ENCODE measurements at regions not wholly inside any gene's neighbourhood (a gene's known extent, or its start where the extent isn't known, plus 50 kb on each side); places are given as distances from the start of the nearest gene placed in this dataset.

DNA sequence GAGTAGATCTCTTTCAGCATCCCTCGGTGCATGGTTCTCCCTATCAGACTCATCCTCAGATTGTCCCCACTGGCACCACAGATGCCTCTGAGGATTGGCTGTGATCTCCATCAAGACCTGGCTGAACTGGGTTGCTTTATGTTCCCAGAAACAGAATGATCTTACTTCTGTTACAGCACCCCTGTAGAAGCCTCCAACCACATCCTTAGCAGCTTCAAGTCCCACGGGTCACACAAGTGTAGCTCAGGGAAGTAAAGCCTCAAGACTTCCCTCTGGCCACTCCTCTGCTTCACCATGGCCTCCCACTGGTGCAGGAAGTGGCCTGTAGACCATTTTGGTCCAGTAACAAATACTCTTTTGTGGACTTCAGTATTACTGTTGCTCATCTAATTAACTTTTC, 566.4 kb upstream of the SUCLG2 start:
- Histone ChIP-seq H3K27ac (ENCODE audit: low read length) (no peak overlapping the region), H3K27me3 (ENCODE audit: control insufficient read depth, insufficient read depth) (no peaks in the 10 kb centered on the region), H3K4me1 (ENCODE audit: control insufficient read depth, insufficient read depth, low read length) (no peaks in the 10 kb centered on the region), H3K4me3 (ENCODE audit: low read length) (no peak overlapping the region), H3K9me3 (ENCODE audit: control insufficient read depth, low read length) (no peaks in the 10 kb centered on the region)
- ATAC-seq (no peak), DNase-seq (peak in 1 of 3 donors; percentile 10)
- 64% methylated on average over 2 of the region's 2 CpGs for WGBS
- intact Hi-C loops (cut with DNase I), result no loop called here

DNA sequence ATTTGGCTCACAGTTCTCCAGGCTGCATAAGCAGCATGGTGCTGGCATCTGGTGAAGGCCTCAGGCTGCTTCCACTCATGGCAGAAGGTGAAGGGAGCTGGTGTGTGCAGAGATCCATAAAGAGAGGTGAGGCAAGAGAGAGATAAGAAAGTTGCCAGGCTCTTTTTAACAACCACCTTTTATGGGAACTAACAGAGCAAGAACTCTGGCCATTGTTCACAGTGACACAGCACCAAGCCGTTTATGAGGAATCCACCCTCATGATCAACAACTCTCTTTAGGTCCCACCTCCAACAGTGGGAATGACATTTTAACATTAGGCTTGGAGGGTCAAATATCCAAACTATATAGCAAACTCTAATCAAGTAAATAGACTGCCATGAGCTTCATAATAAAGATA, 557.2 kb upstream of the SUCLG2 start:
- ATAC-seq, result no peak
- no peaks in the 10 kb centered on the region for H3K9me3 ChIP-seq (ENCODE audit: control insufficient read depth, low read length)
- no peak for DNase-seq
- intact Hi-C loops (cut with DNase I), result no loop called here
- H3K27me3 ChIP-seq (ENCODE audit: control insufficient read depth, insufficient read depth), result no peaks in the 10 kb centered on the region
- H3K4me3 ChIP-seq (ENCODE audit: low read length), result no peak overlapping the region
- 61% methylated on average over 1 of the region's 1 CpG for WGBS
- H3K27ac ChIP-seq (ENCODE audit: low read length), result no peak overlapping the region
- no peaks in the 10 kb centered on the region for H3K4me1 ChIP-seq (ENCODE audit: control insufficient read depth, insufficient read depth, low read length)

- Histone ChIP-seq H3K27me3 (ENCODE audit: control insufficient read depth, insufficient read depth) (no peaks in the 10 kb centered on the region), H3K4me3 (ENCODE audit: low read length) (no peak overlapping the region), H3K27ac (ENCODE audit: low read length) (no peak overlapping the region), H3K9me3 (ENCODE audit: control insufficient read depth, low read length) (no peaks in the 10 kb centered on the region), H3K4me1 (ENCODE audit: control insufficient read depth, insufficient read depth, low read length) (no peaks in the 10 kb centered on the region)
- intact Hi-C loops (cut with DNase I), result no loop called here
- ATAC-seq, result no peak
- no peak for DNase-seq
These were observed 556.2 kb upstream of the SUCLG2 start for GRCh38 chr3:68210635-68211034.

- no peak overlapping the region for H3K4me3 ChIP-seq (ENCODE audit: low read length)
- H3K9me3 ChIP-seq (ENCODE audit: control insufficient read depth, low read length), result no peaks in the 10 kb centered on the region
- intact Hi-C loops (cut with DNase I), result no loop called here
- H3K4me1 ChIP-seq (ENCODE audit: control insufficient read depth, insufficient read depth, low read length), result no peaks in the 10 kb centered on the region
- 74% methylated on average over 2 of the region's 2 CpGs for WGBS
- DNase-seq (no peak), ATAC-seq (no peak)
- no peak overlapping the region for H3K27ac ChIP-seq (ENCODE audit: low read length)
- H3K27me3 ChIP-seq (ENCODE audit: control insufficient read depth, insufficient read depth), result no peaks in the 10 kb centered on the region
These were observed 552.9 kb upstream of the SUCLG2 start for GRCh38 chr3:68207327-68207726.

DNA sequence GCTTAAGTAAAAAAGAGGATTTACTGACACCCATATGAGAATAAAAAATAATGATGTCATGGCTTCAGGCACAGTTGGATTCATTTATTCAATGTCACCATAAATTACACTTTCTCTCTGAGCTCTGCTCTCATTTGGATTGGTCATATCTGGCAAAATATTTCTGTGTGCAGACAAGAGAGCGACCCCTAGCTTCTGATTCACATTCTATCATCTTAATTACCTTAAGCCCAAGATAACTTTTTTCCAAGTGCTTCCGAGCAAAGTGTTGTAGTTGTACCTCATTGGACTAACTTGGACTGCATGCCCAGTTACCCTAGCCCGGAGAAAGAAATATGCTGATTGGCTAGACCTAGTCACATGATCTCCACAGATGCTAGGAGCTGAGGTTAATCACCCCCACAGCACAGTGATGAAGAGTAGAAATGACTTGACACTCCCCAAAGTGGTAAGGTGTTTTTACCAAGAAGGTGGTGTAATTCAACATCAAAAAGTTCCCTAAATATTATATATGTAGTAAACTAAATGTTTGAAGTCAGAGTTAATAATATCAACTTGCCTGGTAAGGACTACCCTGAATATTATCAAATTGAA, 552.2 kb upstream of the SUCLG2 start:
- Histone ChIP-seq H3K27ac (ENCODE audit: low read length) (no peak overlapping the region), H3K27me3 (ENCODE audit: control insufficient read depth, insufficient read depth) (no peaks in the 10 kb centered on the region), H3K4me1 (ENCODE audit: control insufficient read depth, insufficient read depth, low read length) (no peaks in the 10 kb centered on the region), H3K9me3 (ENCODE audit: control insufficient read depth, low read length) (no peaks in the 10 kb centered on the region), H3K4me3 (ENCODE audit: low read length) (no peak overlapping the region)
- DNase-seq, result no peak
- ATAC-seq, result no peak
- intact Hi-C loops (cut with DNase I), result no loop called here
- WGBS, result 77% methylated on average over 3 of the region's 3 CpGs

GRCh38 chr3:68186733-68187132, 532.3 kb upstream of the SUCLG2 start:
- DNase-seq (no peak), ATAC-seq (no peak)
- H3K9me3 ChIP-seq (ENCODE audit: control insufficient read depth, low read length), result no peaks in the 10 kb centered on the region
- no peaks in the 10 kb centered on the region for H3K4me1 ChIP-seq (ENCODE audit: control insufficient read depth, insufficient read depth, low read length)
- H3K27me3 ChIP-seq (ENCODE audit: control insufficient read depth, insufficient read depth), result no peaks in the 10 kb centered on the region
- no peak overlapping the region for H3K4me3 ChIP-seq (ENCODE audit: low read length)
- H3K27ac ChIP-seq (ENCODE audit: low read length), result no peak overlapping the region
- 81% methylated on average over 1 of the region's 1 CpG for WGBS
- intact Hi-C loops (cut with DNase I), result no loop called here

- intact Hi-C loops (cut with DNase I), result no loop called here
- ATAC-seq, result no peak
- 35% methylated on average over 1 of the region's 1 CpG for WGBS
These were observed 522.2 kb upstream of the SUCLG2 start for GRCh38 chr3:68176600-68176999.

DNA sequence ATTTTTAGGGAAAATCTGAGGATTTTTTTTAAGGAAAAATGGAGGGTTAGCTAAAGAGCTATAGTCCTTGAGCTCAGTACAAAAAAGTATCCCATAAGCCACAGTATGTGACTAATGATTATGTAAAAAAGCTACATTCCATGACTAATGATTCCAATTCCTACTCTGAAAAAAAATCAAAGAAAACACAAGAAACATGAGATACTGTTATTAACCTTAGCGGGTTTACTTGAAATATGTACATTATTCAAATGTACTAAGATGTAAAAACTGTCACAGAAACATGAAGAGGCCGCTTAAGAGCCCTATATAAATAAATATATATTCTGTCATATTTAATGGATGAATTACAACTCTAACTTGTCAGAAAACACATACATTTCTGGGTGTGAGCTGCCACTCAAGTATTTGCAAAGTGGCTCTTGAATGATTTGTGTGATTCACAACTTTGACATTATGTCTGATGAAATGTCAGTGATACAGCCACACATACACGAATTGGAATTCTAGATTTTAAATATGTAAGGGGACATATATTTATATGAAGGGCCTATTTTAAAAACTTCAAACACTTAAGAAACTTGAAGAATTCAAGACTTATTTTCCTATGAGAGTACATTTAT, 518.7 kb upstream of the SUCLG2 start:
- H3K27me3 ChIP-seq (ENCODE audit: control insufficient read depth, insufficient read depth), result no peaks in the 10 kb centered on the region
- no peak overlapping the region for H3K27ac ChIP-seq (ENCODE audit: low read length)
- WGBS, result 61% methylated on average over 3 of the region's 3 CpGs
- H3K4me3 ChIP-seq (ENCODE audit: low read length), result no peak overlapping the region
- intact Hi-C loops (cut with DNase I), result no loop called here
- no peak for ATAC-seq
- no peaks in the 10 kb centered on the region for H3K4me1 ChIP-seq (ENCODE audit: control insufficient read depth, insufficient read depth, low read length)
- no peak for DNase-seq
- peaks cover 4% of the 10 kb centered on the region for H3K9me3 ChIP-seq (ENCODE audit: control insufficient read depth, low read length)

More at GRCh38 chr3:68176600-68176999, 522.2 kb upstream of the SUCLG2 start:
- H3K27me3 ChIP-seq (ENCODE audit: control insufficient read depth, insufficient read depth), result no peaks in the 10 kb centered on the region
- H3K4me1 ChIP-seq (ENCODE audit: control insufficient read depth, insufficient read depth, low read length), result no peaks in the 10 kb centered on the region
- DNase-seq, result no peak
- peaks cover 4% of the 10 kb centered on the region for H3K9me3 ChIP-seq (ENCODE audit: control insufficient read depth, low read length)
- H3K4me3 ChIP-seq (ENCODE audit: low read length), result no peak overlapping the region
- no peak overlapping the region for H3K27ac ChIP-seq (ENCODE audit: low read length)

GRCh38 chr3:68172039-68172438, 517.6 kb upstream of the SUCLG2 start:
- Histone ChIP-seq H3K9me3 (ENCODE audit: control insufficient read depth, low read length) (peaks cover 4% of the 10 kb centered on the region), H3K4me3 (ENCODE audit: low read length) (no peak overlapping the region), H3K27me3 (ENCODE audit: control insufficient read depth, insufficient read depth) (no peaks in the 10 kb centered on the region), H3K4me1 (ENCODE audit: control insufficient read depth, insufficient read depth, low read length) (no peaks in the 10 kb centered on the region), H3K27ac (ENCODE audit: low read length) (no peak overlapping the region)
- DNase-seq (no peak), ATAC-seq (no peak)
- intact Hi-C loops (cut with DNase I), result no loop called here
- WGBS, result 72% methylated on average over 2 of the region's 2 CpGs

DNA sequence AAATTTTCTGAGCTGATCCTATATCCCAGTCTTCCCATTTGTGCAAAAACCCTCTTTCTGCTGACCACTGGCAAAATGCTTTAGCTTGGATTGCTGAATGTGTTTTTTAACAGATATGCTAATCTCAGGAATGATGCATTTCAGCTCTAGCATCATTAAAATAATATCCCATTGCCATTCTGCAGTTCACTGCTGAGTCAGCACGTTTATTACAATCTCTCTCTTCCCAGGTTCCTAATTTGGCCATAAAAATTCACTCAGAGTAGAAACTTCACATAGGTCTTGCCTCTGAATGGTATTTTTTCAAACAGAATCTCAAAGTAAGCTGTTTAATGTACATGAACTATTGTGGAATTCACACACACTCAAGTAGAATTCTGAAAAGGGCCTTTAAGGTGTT, 509.6 kb upstream of the SUCLG2 start:
- no peak for ATAC-seq
- H3K27ac ChIP-seq (ENCODE audit: low read length), result no peak overlapping the region
- H3K4me3 ChIP-seq (ENCODE audit: low read length), result no peak overlapping the region
- 31% methylated on average over 1 of the region's 1 CpG for WGBS
- no peaks in the 10 kb centered on the region for H3K4me1 ChIP-seq (ENCODE audit: control insufficient read depth, insufficient read depth, low read length)
- H3K27me3 ChIP-seq (ENCODE audit: control insufficient read depth, insufficient read depth), result no peaks in the 10 kb centered on the region
- no peak for DNase-seq
- no peaks in the 10 kb centered on the region for H3K9me3 ChIP-seq (ENCODE audit: control insufficient read depth, low read length)
- intact Hi-C loops (cut with DNase I), result no loop called here

DNA sequence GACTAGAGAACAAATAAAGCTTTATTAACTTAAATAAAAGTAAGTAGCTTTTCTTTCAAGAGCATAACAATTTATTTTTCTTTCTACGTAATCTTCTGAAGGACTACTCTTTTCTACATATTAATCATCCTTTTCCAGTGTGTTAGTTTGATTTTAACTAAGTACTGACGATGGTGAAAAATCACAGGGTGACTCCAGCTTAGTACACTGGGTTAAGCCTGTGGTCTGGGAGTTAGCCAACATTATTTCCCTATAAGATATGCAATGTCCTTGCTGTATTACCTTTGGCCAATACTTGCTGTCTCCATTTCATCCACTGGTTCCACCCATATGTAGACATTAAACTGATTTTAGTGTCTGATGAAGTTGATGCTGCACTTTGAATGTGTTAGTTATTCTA, 508.6 kb upstream of the SUCLG2 start:
- Histone ChIP-seq H3K4me3 (ENCODE audit: low read length) (no peak overlapping the region), H3K27me3 (ENCODE audit: control insufficient read depth, insufficient read depth) (no peaks in the 10 kb centered on the region), H3K9me3 (ENCODE audit: control insufficient read depth, low read length) (no peaks in the 10 kb centered on the region), H3K27ac (ENCODE audit: low read length) (no peak overlapping the region), H3K4me1 (ENCODE audit: control insufficient read depth, insufficient read depth, low read length) (no peaks in the 10 kb centered on the region)
- intact Hi-C loops (cut with DNase I), result no loop called here
- DNase-seq (no peak), ATAC-seq (no peak)
- WGBS, result 68% methylated on average over 2 of the region's 2 CpGs

DNA sequence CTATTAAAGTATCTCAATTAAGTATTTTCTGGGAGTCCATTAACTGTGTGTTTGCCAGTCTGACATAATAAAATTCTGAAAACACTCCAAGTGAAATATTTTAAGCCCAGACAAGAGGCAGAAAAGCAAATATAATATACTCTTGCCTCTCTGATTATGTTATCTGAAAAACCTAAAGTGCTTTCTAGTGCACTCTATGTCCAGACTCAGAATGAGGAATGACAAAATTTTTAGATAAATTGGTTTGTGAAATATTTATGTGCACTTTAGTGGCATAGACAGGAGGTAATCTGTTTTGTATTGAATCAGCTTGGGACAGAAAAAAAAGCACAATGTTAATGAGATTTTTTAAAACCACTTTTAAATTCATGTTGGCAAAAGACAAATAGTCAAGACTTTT, 508.2 kb upstream of the SUCLG2 start:
- DNase-seq, result no peak
- intact Hi-C loops (cut with DNase I), result no loop called here
- H3K27me3 ChIP-seq (ENCODE audit: control insufficient read depth, insufficient read depth), result no peaks in the 10 kb centered on the region
- H3K27ac ChIP-seq (ENCODE audit: low read length), result no peak overlapping the region
- no peak for ATAC-seq
- H3K4me3 ChIP-seq (ENCODE audit: low read length), result no peak overlapping the region
- no peaks in the 10 kb centered on the region for H3K4me1 ChIP-seq (ENCODE audit: control insufficient read depth, insufficient read depth, low read length)
- H3K9me3 ChIP-seq (ENCODE audit: control insufficient read depth, low read length), result no peaks in the 10 kb centered on the region

All from right cardiac atrium (tissue), 5 donors.